ENCODE measurements at regions not wholly inside any gene's neighbourhood (a gene's known extent, or its start where the extent isn't known, plus 50 kb on each side); places are given as distances from the start of the nearest gene placed in this dataset.

DNA sequence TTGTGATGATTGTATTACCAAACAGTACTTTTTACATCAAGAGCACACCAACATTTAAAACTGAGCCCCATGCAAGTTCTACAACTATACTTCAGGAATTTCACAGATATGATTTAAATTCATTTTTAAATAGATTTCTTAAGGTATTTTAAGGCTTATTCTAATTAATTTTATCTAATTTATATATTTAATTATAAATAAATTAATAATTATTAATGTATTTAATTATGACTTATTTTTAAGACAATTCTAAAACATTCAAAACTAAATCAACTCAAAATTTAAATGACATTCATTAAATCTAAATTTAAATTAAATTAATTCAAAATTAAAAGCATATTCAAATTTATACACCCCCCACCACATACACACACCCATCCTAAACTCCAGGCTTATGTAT is 299.2 kb downstream of the NFIB start:
- TF ChIP-seq, protein P1, sequence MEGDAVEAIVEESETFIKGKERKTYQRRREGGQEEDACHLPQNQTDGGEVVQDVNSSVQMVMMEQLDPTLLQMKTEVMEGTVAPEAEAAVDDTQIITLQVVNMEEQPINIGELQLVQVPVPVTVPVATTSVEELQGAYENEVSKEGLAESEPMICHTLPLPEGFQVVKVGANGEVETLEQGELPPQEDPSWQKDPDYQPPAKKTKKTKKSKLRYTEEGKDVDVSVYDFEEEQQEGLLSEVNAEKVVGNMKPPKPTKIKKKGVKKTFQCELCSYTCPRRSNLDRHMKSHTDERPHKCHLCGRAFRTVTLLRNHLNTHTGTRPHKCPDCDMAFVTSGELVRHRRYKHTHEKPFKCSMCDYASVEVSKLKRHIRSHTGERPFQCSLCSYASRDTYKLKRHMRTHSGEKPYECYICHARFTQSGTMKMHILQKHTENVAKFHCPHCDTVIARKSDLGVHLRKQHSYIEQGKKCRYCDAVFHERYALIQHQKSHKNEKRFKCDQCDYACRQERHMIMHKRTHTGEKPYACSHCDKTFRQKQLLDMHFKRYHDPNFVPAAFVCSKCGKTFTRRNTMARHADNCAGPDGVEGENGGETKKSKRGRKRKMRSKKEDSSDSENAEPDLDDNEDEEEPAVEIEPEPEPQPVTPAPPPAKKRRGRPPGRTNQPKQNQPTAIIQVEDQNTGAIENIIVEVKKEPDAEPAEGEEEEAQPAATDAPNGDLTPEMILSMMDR (tag by site-specific recombination; IDR thresholded peaks at IDR 0.05), result no peak
- TF ChIP-seq, protein P2, sequence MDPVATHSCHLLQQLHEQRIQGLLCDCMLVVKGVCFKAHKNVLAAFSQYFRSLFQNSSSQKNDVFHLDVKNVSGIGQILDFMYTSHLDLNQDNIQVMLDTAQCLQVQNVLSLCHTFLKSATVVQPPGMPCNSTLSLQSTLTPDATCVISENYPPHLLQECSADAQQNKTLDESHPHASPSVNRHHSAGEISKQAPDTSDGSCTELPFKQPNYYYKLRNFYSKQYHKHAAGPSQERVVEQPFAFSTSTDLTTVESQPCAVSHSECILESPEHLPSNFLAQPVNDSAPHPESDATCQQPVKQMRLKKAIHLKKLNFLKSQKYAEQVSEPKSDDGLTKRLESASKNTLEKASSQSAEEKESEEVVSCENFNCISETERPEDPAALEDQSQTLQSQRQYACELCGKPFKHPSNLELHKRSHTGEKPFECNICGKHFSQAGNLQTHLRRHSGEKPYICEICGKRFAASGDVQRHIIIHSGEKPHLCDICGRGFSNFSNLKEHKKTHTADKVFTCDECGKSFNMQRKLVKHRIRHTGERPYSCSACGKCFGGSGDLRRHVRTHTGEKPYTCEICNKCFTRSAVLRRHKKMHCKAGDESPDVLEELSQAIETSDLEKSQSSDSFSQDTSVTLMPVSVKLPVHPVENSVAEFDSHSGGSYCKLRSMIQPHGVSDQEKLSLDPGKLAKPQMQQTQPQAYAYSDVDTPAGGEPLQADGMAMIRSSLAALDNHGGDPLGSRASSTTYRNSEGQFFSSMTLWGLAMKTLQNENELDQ (tag by site-specific recombination; IDR thresholded peaks at IDR 0.05; ENCODE audit: low read depth), result no peak
- no peak for TF ChIP-seq MYNN (tag by site-specific recombination; IDR thresholded peaks at IDR 0.05; ENCODE audit: borderline replicate concordance)
- TF ChIP-seq ZNF701 (tag by site-specific recombination; IDR thresholded peaks at IDR 0.05), result no peak
- TF ChIP-seq SP7 (tag by site-specific recombination; IDR thresholded peaks at IDR 0.05), result no peak
- no peak for TF ChIP-seq ZBTB7A (tag by site-specific recombination; IDR thresholded peaks at IDR 0.05; ENCODE audit: low read depth)
- TF ChIP-seq ZNF24 (tag by site-specific recombination; IDR thresholded peaks at IDR 0.05), result no peak
- no peak for TF ChIP-seq ZFP41 (tag by site-specific recombination; IDR thresholded peaks at IDR 0.05; ENCODE audit: borderline replicate concordance)
- no peak for TF ChIP-seq KLF16 (tag by site-specific recombination; IDR thresholded peaks at IDR 0.05)
- no peak for TF ChIP-seq ZEB2 (tag by site-specific recombination; IDR thresholded peaks at IDR 0.05)
- TF ChIP-seq YY1 (tag by site-specific recombination; IDR thresholded peaks at IDR 0.05), result no peak
- TF ChIP-seq, protein P3, sequence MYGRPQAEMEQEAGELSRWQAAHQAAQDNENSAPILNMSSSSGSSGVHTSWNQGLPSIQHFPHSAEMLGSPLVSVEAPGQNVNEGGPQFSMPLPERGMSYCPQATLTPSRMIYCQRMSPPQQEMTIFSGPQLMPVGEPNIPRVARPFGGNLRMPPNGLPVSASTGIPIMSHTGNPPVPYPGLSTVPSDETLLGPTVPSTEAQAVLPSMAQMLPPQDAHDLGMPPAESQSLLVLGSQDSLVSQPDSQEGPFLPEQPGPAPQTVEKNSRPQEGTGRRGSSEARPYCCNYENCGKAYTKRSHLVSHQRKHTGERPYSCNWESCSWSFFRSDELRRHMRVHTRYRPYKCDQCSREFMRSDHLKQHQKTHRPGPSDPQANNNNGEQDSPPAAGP (tag by site-specific recombination; IDR thresholded peaks at IDR 0.05), result no peak
- no peak for TF ChIP-seq OVOL3 (tag by site-specific recombination; IDR thresholded peaks at IDR 0.05)
- TF ChIP-seq ZNF629 (tag by site-specific recombination; IDR thresholded peaks at IDR 0.05), result no peak

All from HEK293 (cell line).